Frontal cortex (tissue), 3 donors: ENCODE measurements at regions not wholly inside any gene's neighbourhood (a gene's known extent, or its start where the extent isn't known, plus 50 kb on each side); places are given as distances from the start of the nearest gene placed in this dataset.
A peak's percentile ranks its signal among the peaks of the same experiment; 100 is the strongest.

ENCODE experiments used
- DNase-seq, 2 donors: peaks; one replicate each; pipeline ENCODE4 v3.0.0; 2012; ENCODE audit warnings: low spot score in 2 of 2
- FAIRE-seq: peaks from 2 replicates; lab custom pipeline; 2012; peaks lifted over from hg19 to GRCh38; lab: Jason Lieb, UNC
- donor health status: control.
- donor health status: control.
- donor health status: control.

GRCh38 chr6:56378966-56379585 is 131.7 kb upstream of the COL21A1 start:
- FAIRE-seq, result no peak
- DNase-seq, result no peak

- FAIRE-seq (no peak), DNase-seq (no peak)
Measured at GRCh38 chr6:56378507-56378906, 131.1 kb upstream of the COL21A1 start.

GRCh38 chr6:56377295-56377694 is 129.9 kb upstream of the COL21A1 start:
- FAIRE-seq (no peak), DNase-seq (no peak)

- no peak for FAIRE-seq
- DNase-seq, result no peak
Measured at GRCh38 chr6:56375806-56376205, 128.4 kb upstream of the COL21A1 start.

DNA sequence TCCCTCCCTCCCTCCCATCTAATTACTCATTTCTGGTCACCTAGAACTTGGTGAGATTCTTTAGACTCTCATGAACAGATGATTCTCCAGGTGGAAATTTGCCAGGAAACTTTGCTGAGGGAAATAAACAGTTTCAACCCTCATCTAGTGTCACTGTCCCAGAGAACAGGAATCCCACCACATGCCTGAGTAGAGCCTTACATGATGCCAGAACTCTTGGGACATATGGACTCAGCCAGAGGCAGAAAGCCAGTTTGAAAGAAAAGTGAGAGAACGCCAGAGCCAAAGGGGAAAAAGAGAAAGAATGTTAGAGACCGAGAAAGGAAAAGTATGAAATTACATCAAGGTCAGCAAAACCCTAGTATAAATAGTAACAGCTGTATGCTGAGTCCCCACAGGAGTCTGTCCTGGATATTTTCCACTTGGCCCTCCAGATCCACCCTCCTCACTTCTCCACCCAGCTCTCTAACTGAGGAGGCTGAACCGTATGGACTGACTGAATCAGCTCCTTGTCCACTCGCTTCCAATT is 127.5 kb upstream of the COL21A1 start:
- FAIRE-seq, result no peak
- DNase-seq, result no peak

GRCh38 chr6:56372406-56372995 is 125.1 kb upstream of the COL21A1 start:
- no peak for DNase-seq
- no peak for FAIRE-seq

DNA sequence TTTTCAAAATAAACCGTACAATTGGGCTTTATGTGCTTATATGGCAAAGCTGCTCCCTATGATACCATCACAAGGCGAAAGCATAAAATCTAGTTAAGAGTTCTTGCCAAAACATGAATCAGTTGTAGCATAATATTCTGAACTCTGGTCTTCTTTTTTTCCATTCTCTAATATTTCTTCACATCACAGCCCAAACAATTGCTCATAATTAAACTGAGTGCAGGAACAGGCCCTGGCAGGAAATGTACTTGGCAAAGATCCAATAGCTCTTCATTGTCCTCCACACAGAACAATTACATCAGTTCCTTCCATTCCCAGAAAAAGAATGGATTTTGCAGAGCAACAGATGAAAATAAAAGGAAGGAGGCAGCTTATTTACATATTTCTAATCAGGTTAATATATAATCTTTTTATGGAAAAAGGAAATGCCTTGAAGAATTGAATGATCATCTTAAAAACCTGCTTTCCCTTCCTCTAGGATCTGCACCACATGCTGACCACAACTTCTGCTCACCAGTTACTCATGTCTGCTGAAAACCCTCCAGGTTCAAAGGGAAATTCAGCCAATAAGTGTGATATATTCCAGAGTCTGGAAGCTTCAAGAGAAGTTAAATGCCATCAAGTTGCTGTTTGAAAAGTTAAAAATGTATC is 123.3 kb upstream of the COL21A1 start:
- DNase-seq (peak in 1 of 2 donors; percentile 25), FAIRE-seq (peak; percentile 8)

- DNase-seq, result no peak
- FAIRE-seq, result no peak
Measured at GRCh38 chr6:56370127-56370540, 122.8 kb upstream of the COL21A1 start.

DNA sequence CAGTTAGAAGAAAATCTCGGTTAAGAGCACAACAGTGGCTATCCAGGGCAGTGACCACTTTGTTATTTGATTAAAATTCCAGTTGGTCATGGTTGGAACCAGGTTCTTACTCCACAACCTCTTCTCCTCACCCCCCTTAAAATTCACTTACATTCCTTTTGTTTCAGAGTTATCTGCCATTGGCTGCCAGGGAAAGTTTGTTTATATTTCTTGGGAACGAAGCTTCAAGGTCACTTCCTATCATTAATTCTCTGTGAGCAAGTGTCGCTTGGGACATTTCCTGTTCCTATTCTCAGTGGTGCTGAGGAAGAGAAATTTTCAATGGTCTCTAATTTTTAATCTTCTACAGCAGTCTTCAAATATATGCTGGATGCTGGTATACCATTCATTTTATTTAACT is 121.1 kb upstream of the COL21A1 start:
- no peak for DNase-seq
- no peak for FAIRE-seq

DNA sequence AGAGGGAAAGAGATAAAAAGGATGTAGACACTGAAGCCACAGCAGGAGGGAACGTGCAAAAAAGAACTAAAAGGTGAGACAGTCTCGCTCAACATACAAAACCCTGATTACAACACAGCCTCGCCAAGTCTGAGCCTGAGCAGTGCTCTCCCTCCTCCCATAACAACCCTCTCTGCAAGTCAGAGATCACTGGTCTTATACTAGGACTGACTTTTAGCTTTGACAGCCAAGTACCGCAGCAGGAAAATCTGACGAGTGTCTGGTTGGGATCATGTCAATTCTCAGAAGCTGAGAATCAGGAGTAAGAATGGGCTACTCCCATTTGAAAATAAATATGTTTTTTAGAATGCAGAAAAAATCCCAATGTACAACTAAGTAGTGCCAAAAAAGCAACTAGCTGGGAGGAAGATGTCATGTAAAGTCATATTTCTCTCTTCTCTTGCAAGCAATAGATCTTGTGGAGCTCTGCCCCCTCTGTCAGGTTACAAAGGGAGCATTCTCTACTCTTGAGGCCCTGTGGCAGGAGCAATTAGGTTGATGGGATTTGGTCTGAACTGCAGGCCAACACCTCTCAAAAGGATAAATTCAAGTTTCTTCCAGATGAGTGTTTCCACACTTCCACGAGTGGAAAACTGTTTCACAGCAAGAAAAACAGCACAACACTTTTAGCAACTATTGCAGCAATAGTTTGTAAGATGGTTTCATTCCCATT is 118.9 kb upstream of the COL21A1 start:
- FAIRE-seq (no peak), DNase-seq (no peak)

GRCh38 chr6:56364827-56365339 is 117.5 kb upstream of the COL21A1 start:
- DNase-seq (no peak), FAIRE-seq (no peak)

DNA sequence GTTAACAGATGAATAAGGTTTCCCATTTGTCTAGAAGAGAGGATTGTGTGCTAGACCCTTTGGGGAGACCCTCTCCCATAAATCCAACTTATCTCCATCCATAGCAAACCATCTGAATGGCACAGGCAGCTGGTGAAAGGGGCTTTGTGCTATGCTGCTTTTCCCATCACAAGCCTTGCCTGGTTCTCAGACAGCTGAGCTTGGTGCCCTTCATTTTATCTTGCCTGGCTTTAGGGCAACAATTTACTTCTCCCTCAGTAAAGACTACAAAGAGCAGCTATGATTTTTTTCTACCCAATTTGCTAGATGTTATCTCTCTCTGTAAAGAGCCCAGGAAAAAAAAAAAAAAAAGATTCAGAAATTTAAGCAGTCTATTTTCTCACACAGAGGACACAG is 117.0 kb upstream of the COL21A1 start:
- DNase-seq (no peak), FAIRE-seq (no peak)

- DNase-seq, result no peak
- no peak for FAIRE-seq
Measured at GRCh38 chr6:56363796-56364430, 116.5 kb upstream of the COL21A1 start.

DNA sequence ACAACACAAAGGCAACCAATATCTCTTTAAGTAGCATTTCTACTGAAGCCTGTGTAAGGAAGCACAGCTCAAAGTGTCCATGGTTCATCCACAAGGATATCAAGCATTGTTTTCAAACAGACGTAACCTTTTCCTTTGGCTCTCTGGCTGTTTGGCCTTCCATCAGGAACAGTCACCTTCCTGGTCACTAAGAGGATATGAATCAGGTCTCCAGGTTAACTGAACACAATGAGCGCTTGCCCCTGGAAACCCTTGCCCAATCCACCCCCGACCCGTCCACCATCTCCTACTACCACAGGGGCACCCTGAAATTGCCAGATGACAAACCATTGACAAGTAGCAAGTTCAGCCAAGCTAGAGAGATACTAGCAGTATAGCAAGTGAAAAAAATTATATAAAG is 114.4 kb upstream of the COL21A1 start:
- no peak for FAIRE-seq
- no peak for DNase-seq

- DNase-seq, result peak; percentile 17 to 40
- peak; percentile 33 for FAIRE-seq
Measured at GRCh38 chr6:56359201-56359899, 112.0 kb upstream of the COL21A1 start.

- DNase-seq, result no peak
Measured at GRCh38 chr6:56357616-56358373, 110.4 kb upstream of the COL21A1 start.

DNA sequence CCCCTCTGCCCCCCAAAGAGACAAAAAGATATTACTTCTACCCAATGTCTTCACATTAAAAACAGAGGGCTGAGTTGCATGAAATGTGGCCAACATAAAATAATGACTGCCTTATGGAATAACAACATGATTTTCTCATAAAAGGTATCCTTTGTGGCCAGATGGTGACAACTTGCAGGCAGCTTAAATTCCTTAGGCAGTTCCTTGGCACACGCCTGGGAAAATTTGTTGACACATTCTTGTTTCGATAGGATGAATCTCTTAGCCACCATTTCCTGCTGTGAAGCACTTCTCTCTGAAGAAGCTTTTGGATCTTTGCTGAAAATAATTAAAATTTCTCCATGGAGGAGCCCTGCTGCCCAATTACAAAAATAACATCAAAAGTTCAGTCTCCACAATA is 109.0 kb upstream of the COL21A1 start:
- FAIRE-seq (no peak), DNase-seq (no peak)

More at GRCh38 chr6:56357616-56358373, 110.4 kb upstream of the COL21A1 start:
- FAIRE-seq, result no peak

DNA sequence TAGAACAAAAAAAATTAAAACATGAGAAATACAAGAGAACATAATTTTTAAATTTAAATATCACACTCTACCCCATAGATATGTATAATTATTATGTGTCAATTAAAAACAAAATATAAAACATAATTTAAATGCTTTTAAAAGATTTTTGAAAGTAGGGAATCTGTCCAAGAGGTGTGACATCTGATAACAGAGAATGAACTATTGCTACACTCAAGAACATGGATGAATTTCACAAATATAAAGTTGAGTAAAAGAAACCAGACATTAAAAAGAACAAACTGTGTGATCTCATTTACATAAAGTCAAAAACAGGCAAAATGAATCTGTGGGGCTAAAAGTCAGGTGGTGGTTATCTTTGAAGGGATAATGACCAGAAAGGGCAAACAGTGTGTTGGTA is 106.5 kb upstream of the COL21A1 start:
- DNase-seq (no peak), FAIRE-seq (peak; percentile 51)
